ENCODE measurements at regions not wholly inside any gene's neighbourhood (a gene's known extent, or its start where the extent isn't known, plus 50 kb on each side); places are given as distances from the start of the nearest gene placed in this dataset.

DNA sequence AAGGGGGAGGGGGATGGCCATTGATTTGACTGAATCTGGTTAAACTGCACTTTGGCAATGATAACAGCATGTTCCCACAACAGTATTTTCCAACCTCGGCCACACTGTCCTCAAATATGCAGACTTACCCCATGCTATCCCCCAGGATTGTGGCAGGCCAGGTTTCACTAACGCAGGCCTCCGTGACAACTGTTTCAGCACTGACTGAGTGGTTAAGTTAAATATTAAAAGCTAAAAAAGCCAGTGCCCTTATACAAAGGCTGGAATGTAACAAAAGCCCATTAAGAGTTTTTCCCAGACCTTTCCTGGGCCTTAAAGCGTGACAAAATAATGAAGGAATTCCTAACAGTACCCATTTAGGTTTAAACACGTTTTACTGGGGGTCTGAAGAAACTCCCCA lies 202.9 kb downstream of the USP25 start:
- H3K9me3 Mint-ChIP-seq = no peaks in the 10 kb centered on the region
- TF ChIP-seq, protein P1, sequence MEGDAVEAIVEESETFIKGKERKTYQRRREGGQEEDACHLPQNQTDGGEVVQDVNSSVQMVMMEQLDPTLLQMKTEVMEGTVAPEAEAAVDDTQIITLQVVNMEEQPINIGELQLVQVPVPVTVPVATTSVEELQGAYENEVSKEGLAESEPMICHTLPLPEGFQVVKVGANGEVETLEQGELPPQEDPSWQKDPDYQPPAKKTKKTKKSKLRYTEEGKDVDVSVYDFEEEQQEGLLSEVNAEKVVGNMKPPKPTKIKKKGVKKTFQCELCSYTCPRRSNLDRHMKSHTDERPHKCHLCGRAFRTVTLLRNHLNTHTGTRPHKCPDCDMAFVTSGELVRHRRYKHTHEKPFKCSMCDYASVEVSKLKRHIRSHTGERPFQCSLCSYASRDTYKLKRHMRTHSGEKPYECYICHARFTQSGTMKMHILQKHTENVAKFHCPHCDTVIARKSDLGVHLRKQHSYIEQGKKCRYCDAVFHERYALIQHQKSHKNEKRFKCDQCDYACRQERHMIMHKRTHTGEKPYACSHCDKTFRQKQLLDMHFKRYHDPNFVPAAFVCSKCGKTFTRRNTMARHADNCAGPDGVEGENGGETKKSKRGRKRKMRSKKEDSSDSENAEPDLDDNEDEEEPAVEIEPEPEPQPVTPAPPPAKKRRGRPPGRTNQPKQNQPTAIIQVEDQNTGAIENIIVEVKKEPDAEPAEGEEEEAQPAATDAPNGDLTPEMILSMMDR (IDR thresholded peaks at IDR 0.05) = no peak
- DNase-seq = no peak
- no peak overlapping the region for H3K4me3 Mint-ChIP-seq
- H3K36me3 Mint-ChIP-seq (ENCODE audit: low read depth) = no peaks in the 10 kb centered on the region
- no peaks in the 10 kb centered on the region for H3K4me1 Mint-ChIP-seq (ENCODE audit: low read depth)
- no peak overlapping the region for H3K27ac Mint-ChIP-seq
- no peaks in the 10 kb centered on the region; the same call in 1 of the 2 replicates for H3K27me3 Mint-ChIP-seq (ENCODE audit: insufficient read depth)

GRCh38 chr21:15935530-15935929 lies 205.7 kb downstream of the USP25 start:
- no peak overlapping the region for H3K27ac Mint-ChIP-seq
- H3K27me3 Mint-ChIP-seq (ENCODE audit: insufficient read depth) = no peaks in the 10 kb centered on the region; the same call in 1 of the 2 replicates
- no peak overlapping the region for H3K4me3 Mint-ChIP-seq
- H3K4me1 Mint-ChIP-seq (ENCODE audit: low read depth) = no peaks in the 10 kb centered on the region
- H3K9me3 Mint-ChIP-seq = no peaks in the 10 kb centered on the region
- no peak for DNase-seq
- no peaks in the 10 kb centered on the region for H3K36me3 Mint-ChIP-seq (ENCODE audit: low read depth)
- TF ChIP-seq, protein P1 (IDR thresholded peaks at IDR 0.05) = no peak

- TF ChIP-seq, protein P1 (IDR thresholded peaks at IDR 0.05) = no peak
- no peaks in the 10 kb centered on the region for H3K27me3 Mint-ChIP-seq (ENCODE audit: insufficient read depth)
- H3K4me3 Mint-ChIP-seq = no peak overlapping the region
- no peak overlapping the region for H3K27ac Mint-ChIP-seq
- no peaks in the 10 kb centered on the region for H3K4me1 Mint-ChIP-seq (ENCODE audit: low read depth)
- H3K36me3 Mint-ChIP-seq (ENCODE audit: low read depth) = no peaks in the 10 kb centered on the region
- no peaks in the 10 kb centered on the region for H3K9me3 Mint-ChIP-seq
- DNase-seq = peak; percentile 1
Measured at GRCh38 chr21:15943009-15943666, 213.4 kb downstream of the USP25 start.

- no peaks in the 10 kb centered on the region for H3K4me1 Mint-ChIP-seq (ENCODE audit: low read depth)
- H3K27ac Mint-ChIP-seq = no peak overlapping the region
- no peaks in the 10 kb centered on the region for H3K36me3 Mint-ChIP-seq (ENCODE audit: low read depth)
- no peak for DNase-seq
- H3K27me3 Mint-ChIP-seq (ENCODE audit: insufficient read depth) = no peaks in the 10 kb centered on the region
- H3K4me3 Mint-ChIP-seq = no peak overlapping the region
- TF ChIP-seq, protein P1 (IDR thresholded peaks at IDR 0.05) = no peak
- peaks cover 3% of the 10 kb centered on the region for H3K9me3 Mint-ChIP-seq
Measured at GRCh38 chr21:15947677-15948076, 217.9 kb downstream of the USP25 start.

- Mint-ChIP-seq H3K4me1 (ENCODE audit: low read depth) (no peaks in the 10 kb centered on the region), H3K27me3 (ENCODE audit: insufficient read depth) (peaks cover 1% of the 10 kb centered on the region; the same call in 1 of the 2 replicates), H3K36me3 (ENCODE audit: low read depth) (peaks cover 8% of the 10 kb centered on the region), H3K4me3 (no peak overlapping the region), H3K27ac (no peak overlapping the region), H3K9me3 (peaks cover 28% of the 10 kb centered on the region)
- no peak for DNase-seq
- TF ChIP-seq, protein P1 (IDR thresholded peaks at IDR 0.05) = no peak
Measured at GRCh38 chr21:15953551-15954116, 223.9 kb downstream of the USP25 start.

All from HFFc6 (cell line).